OCI-LY3 (cell line): ENCODE measurements at regions not wholly inside any gene's neighbourhood (a gene's known extent, or its start where the extent isn't known, plus 50 kb on each side); places are given as distances from the start of the nearest gene placed in this dataset.

Source experiments
- EZH2phosphoT487 ChIP-seq: fragments of 200-600 bp; shearing (Covaris generic); IDR thresholded peaks from 2 replicates; pipeline ENCODE4 v1.6.1; 2018; ENCODE audit warnings: antibody characterized with exemption, mixed run types, low read depth
- TF ChIP-seq, protein P1 (sequence below): fragments of 200-600, 300-600 bp; sonication (generic); IDR thresholded peaks from 2 replicates; pipeline ENCODE4 v1.5.1; 2014; ENCODE audit warnings: antibody characterized with exemption, low read length, low read depth

DNA sequence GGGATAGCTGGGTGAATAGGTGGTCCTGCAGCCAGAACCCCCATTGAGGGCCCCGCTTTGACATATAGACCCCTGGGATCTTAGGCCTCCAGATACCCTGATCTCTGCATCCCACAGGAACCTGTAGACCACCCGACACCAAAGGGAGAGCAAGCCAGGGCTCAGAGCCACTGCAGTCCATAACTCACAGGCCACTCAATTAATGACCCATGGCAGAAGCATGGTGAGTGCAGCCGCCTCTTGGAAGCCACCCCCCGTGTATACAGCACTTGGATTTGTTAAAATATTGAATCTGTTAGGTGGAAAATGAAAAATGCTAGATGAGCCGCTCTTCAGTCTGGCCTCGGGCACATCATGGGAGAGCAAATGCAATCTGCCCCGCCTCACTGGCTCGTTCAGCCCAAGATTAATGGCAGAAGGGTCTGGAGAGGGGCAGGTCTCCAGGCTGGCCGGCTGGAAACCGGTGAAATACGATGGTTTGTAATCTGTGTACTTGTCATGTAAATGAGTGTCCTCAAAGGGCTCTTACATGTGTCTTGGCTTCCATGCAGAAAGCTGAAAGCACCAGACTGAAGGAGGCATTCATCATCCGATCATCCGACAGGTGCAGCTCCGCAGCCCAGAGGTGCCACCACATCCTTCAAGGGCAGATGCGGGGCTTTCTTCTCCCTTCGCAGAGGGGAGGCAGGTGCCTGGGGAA is 111.3 kb downstream of the OLFM1 start:
- TF ChIP-seq, protein P1, sequence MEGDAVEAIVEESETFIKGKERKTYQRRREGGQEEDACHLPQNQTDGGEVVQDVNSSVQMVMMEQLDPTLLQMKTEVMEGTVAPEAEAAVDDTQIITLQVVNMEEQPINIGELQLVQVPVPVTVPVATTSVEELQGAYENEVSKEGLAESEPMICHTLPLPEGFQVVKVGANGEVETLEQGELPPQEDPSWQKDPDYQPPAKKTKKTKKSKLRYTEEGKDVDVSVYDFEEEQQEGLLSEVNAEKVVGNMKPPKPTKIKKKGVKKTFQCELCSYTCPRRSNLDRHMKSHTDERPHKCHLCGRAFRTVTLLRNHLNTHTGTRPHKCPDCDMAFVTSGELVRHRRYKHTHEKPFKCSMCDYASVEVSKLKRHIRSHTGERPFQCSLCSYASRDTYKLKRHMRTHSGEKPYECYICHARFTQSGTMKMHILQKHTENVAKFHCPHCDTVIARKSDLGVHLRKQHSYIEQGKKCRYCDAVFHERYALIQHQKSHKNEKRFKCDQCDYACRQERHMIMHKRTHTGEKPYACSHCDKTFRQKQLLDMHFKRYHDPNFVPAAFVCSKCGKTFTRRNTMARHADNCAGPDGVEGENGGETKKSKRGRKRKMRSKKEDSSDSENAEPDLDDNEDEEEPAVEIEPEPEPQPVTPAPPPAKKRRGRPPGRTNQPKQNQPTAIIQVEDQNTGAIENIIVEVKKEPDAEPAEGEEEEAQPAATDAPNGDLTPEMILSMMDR, result no peak
- no peak for TF ChIP-seq EZH2phosphoT487
